GM11168 (cell line): ENCODE measurements at regions not wholly inside any gene's neighbourhood (a gene's known extent, or its start where the extent isn't known, plus 50 kb on each side); places are given as distances from the start of the nearest gene placed in this dataset.
"Not testable (repeated sequence)": the region's sequence is repeated elsewhere in the genome, so short reads cannot be mapped to it uniquely, and the experiment has no call there.

Source experiments
- in situ Hi-C: fragments of 300-500 bp; cut with MboI; formaldehyde crosslinking; loops from one replicate; pipeline ENCODE4 v1.12.0; 2022; ENCODE audit warnings: low sequenced_read_pairs; ENCODE audit not compliant: unreplicated experiment

DNA sequence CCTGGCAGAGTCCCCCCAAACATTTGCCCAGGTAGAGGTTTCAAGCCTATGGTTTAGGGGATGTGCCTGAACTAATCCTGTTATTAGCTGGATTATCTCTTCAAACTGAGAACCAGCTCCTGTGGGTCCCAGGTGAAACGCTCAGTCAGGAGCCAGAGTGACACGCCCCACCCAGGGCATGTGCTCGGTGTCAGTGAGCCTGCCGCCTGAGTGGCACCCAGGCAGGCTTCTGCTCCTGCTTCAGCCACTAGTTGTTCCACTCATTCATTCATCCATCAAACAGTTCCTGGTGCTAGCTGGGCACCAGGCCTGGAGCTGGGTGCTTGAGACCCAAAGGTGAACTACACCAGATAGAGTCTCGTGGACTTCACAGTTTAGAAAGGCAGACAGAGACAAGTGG lies 129.4 kb upstream of the PITX1 start:
- in situ Hi-C loops, result no loop called here

DNA sequence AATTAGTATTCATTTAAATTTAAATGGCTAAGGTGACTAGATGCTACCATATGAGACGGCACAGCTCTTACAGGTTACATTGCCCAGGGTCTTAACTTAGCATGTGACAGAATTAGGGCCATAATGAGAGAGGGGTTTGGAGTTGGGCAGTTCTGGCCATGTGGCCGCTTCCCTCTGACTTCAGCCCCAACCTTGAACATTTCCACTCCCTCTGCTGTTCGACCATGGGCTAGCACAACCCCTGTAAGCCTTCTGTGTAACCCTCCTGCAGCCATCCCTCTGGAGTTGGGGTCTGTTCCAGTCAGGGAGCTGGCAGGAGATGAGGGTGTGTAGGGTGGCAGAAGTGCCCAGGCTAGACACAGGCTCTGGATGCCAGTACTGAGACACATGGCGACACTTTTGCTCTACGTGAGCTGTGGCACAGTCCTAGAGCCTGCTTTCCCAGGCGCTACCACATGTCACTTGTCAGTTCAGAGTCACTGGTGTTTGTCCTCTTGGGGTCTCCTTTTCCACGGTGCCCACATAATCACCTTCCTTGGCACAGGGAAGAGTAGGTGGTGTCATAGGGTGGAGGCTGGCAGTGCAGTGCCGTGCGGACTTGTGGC lies 128.7 kb upstream of the PITX1 start:
- in situ Hi-C loops, result no loop called here

DNA sequence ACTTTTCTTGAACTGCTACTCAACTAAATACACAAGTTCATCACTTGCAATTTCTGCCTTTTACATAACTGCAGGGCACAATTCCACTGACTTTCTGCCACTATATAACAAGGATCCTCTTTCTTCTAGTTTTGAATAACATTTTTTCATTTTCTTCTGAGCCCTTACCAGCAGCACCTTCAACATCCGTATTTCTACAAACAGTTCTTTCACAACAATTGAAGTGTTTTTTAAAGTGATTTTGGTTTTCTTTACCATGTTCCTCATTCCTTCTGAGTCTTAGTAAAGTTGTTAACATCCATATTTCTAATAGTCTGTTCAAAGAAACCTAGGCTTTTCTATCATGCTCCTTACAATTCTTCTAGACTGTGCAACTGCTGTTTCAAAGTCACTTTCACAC lies 127.2 kb upstream of the PITX1 start:
- in situ Hi-C loops, result no loop called here

DNA sequence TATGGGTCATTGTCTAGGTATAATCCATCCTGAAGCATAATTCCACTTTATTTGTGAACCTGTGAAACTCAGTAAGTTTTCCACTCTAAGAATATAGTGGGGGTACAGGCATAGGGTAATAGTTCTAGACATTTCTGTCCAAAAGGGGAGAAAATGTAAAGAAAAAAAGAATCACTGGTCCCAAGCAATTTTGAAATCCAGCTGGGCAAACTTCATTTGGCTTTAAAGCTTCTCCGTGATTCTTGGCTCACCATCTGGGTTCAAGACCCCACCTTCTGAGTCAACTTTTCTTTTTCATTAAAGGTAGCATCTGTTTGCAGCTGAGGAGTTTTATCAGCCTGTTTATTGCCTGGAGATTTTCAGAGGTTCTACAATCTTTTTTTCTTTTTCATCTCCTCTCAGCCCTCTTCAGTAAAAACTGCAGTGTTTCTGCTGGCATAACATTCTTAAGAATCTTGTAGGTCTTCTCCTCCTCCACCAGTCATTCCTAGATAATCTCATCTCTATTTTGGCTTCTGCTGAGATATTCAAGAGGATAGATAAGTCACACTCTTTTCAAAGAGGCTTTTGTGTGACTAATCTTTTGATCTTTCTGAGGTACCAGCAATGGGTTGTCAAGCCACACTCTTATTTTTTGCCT lies 126.1 kb upstream of the PITX1 start:
- in situ Hi-C loops, result no loop called here

DNA sequence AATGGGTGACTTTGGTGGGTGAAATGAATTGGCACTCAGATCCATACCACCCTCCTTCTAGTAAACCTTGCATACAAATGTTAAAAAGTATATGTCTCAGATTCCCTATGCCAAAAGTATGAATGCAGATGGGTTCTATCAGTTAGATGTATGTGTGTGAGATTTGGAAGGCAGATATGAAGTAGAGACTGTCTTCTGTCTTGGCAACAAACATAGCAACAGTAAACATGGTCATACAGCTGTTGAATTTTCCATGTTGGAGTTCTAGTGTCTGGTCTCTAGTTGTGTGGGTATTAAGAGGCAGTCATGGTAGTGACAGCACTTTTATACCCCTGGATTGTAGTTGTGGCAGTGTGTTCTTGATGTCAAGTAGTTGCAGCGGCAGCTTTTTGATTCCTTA lies 125.6 kb upstream of the PITX1 start:
- in situ Hi-C loops, result no loop called here

DNA sequence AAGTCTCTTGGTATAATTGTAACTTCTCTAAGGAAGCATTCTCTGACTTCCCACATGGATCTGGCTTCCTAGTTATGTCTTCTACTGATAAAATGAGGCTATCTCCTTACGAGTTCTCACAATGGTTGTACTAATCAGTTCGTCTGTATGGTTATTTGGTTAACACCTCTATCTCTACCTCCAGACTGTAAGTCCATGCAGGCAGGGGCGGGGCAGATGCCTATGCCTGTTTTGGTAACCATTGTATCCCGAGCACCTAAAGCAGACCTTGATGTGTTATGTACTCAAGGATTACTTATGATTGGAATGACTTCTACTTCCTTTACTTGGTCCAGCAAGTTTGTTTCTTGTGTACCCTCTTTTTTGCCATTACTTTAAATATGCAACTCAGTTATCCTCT lies 125.0 kb upstream of the PITX1 start:
- in situ Hi-C loops, result no loop called here

DNA sequence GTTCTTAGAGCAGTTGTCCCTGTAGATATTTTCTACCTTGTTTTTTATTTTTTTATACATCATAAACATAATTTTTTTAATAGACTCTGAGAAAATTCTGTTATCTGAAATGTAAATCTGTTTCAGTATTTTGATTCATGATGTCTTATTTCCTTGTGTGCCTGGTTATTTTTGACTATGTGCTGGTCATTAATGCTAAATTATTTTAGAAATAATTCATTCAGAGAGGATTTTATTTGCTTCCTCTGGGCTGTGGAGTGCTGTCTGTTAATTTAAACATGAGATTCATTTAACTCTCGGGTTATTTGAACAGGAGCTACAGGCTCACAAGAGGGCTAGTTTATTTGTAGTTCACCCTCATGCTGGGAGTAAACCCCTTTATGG lies 124.3 kb upstream of the PITX1 start:
- in situ Hi-C loops, result no loop called here

DNA sequence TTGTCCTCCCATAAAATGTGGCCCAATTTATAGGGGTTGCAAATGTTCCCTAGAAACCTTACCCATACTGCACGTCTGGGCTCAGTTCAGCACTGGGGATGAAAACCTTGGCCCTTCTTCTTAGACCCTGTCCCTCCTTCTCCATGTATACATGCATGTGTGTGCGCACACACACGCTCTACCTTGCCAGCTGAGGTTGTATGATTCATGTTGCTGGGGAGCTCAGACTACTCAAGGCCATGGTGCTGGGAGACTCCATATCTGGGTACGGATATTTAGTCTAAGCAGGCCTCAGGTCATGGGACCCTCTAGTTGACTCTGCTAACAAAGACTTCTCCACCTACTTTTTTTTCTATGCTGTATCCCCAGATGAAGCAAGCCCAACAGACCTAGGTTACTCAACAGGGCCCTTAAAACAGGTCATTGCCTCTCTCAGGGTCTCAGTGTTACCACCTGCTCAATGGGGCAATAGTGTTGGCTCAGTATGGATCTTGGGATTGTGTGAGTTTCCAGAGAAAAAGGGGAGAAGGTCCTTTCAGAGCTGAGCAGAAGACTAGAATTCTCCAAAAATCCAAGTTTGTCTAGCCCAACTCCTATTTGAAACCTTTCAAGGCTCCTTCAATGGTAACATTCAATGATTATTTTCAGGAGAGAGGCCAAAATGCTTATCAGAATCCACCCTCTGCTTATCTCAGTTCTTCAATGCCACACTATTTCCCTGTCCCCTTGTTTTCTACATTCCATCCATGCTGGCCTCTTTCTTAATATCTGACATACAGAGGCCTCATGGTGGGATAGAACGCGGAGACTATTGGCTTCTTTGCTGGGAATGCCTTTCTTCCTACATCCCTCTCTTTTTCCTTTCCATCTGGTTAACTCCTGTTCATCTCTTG lies 123.6 kb upstream of the PITX1 start:
- in situ Hi-C loops, result no loop called here

DNA sequence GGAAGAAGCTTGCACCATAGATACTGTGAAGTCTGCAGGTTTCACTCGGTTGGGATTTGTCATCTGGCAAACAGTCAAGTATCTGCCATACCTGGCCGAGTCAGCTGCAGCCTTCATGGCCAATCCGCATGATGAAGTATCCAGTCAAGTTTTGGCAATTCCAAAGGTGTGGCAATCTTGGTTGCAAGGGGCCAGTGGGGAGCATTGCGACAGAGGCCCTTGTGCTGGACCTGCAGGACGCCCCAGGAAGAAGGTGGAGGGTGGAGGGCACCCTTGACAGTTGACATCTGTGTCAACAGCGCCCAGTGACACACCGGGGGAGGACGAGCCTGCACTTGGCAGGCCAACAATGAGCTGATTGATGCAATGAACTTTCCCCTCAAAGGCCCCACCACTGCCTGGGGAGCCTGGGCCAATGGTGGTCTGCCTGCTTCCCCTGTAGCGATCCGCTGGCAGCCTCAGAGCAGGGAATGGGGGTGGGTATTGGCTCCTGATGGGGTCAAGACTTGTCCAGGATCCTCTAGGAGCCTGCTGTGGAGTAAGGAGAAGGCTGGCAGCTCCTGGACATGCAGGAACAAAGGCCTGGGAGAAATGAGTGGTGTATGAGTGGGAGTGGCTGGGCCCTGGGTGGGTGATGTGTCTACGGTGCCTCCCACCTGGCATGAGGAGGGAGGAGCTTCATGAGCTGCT lies 122.8 kb upstream of the PITX1 start:
- in situ Hi-C loops, result no loop called here

DNA sequence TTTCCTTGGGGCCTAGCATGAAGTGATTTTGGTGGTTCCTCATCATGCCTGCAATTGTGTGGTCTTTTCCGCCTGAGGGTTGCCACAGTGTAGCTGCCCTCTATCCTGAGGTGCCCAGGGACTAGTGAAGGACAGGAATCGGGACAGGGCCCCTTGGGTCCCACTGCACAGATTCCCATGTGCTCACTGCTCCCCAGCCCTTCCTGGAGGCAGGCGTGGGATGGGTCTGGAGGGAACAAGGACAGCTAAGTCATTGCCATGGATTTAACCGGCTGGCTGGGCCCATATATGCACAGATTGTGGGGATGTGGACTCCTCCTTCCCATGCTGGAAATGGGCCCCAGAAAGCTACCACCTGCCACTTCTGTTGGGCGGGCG lies 122.3 kb upstream of the PITX1 start:
- in situ Hi-C loops, result no loop called here

DNA sequence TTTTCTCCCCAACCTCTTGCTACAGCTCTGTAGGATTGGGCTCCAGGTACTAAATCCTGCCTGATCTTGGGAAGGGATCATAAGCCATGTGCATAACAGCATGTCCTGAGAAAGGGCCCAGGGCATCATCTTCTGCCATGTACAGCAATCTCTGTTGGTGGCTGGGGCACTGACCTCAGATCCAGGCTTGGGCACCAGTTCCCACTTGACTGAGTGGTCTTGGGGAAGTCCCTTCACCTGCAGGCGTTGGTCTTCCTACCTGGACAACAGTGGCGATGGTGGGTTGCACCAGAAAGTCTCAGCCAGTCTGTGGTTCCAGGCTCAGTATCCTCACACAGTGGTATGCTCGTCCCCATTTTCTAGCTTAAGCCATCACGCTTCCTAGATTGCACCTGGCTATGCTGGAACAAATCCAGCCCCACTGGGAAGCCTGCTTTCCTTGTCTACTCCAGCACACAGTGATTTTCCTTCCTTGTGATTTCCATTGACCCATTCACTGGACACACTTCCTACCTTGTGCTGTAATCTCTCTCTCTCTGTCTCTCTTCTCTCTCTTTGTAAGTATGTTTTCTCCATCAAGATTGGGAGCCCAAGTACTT lies 121.7 kb upstream of the PITX1 start:
- in situ Hi-C loops, result no loop called here

DNA sequence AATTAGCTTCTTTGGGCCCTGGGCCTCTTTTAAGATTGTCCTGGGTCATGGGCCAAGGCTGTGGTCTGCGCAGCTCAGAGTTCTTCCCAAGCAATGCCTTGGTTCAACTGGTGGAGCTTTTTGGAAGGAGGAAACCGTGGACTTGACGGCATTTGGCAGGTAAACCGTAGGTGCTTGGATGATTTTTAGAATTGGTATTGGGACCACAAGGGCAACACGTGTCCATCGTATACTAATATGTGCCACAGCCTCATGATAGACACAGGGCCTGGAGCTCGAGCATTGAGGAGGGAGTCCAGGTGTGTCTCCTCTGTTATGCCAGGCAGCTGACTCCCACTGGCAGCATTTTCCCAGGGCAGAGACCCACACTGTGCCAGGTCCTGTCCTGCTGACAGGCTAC lies 120.9 kb upstream of the PITX1 start:
- in situ Hi-C loops, result no loop called here

DNA sequence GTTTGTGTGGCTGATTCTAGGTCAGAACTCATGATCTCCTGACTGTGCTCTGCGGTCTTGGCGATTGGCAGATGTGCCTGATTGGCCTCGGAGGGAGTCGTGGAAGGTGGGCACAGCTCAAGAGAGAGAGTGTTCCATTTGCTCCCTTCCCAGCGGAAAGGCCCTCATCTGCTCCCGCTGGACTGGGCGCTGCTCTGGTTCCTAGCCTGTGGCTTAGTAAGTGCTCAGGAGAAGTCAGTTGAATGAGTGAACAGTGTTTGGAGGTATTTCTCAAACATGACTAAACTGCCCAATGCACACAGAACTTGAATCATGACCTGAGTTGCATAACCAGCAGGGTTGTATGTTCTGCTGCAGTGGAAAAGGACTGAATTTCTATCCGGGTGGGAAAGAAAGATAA lies 120.2 kb upstream of the PITX1 start:
- in situ Hi-C loops, result no loop called here

DNA sequence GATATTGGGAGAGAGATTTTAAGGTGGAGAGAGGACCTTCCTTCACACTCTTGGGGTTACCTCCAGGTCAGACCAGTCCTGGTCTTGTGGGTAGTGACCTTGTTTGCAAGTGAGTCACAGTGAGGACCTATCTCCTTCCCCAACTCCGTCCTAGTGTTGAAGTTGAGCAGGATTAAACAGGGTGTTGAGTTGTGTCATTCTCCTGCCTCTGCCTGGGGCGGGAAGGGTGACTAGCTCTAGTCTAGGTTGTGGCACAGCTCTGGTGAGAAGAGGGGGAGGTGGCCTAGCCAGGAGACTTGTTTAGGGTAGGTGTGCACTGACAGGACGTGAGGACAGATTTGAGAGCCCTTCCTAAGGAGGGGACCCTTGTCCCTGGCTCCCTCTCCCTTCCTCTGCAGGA lies 119.6 kb upstream of the PITX1 start:
- in situ Hi-C loops, result no loop called here

DNA sequence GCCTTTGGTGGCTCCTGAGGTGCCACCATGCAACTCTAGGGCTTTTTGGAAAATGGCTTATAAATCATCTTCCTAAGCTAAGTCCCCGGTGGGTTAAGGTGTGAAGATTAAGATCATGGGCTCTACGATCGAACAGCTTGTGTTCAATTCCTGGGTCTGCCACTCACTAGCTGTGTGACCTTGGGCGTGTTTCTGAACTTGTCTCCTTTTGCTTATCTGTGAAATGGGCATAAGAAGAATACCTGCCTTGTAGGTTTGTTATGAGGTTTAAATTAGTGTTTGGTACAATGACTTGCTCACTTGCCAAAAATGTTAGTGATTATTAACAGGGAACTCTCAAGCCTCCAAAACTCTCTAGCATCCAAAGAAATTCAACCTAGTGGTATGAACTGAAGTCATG lies 119.2 kb upstream of the PITX1 start:
- in situ Hi-C loops, result no loop called here

DNA sequence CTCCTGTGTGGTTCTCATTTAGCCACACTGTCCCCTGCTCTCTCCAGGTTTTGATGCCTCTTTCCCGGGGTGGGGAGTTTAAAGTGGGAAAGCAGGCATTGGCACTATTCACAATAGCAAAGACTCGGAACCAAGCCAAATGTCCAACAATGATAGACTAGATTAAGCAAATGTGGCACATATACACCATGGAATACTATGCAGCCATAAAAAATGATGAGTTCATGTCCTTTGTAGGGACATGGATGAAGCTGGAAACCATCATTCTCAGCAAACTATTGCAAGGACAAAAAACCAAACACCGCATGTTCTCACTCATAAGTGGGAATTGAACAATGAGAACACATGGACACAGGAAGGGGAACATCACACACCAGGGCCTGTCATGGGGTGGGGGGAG lies 117.6 kb upstream of the PITX1 start:
- in situ Hi-C loops, result not testable (repeated sequence)

DNA sequence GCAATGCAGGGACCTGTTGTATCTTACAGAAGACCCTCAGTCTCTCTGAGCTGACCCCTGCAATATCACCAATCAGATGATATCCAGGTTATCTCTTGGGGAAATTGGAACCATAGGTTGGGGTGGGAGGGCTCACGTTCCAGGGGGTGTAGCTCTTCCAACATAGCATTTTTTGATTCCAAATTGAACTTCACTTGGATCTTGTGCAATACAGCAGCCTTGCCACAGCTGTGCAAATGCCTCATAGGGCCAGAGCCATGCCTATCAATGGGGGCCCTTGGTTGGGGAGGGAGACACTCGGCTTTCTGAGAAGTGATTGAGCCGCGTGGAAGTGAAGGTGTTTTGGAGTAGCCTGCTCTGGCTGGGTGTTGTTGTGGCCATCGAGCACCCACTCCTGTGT lies 117.2 kb upstream of the PITX1 start:
- in situ Hi-C loops, result no loop called here

DNA sequence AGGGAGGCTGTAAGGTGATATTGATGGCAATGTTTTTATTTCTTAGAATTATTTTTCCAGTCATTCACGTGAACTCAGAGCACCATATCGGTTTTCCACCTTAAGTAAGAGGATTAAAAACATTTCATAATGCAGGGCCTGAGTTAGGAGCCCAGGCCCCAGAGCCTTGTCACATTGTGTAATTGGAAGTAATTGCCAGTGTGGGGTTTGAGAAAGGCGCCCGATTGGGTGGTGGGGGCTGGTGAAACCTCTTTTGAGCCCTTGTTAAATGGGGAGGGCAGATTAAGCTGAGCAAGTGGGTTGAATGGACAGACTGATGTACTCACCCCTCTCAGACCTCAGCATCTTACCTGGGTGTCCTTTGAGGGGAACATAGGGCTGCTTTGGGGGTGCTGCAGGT lies 116.7 kb upstream of the PITX1 start:
- in situ Hi-C loops, result no loop called here

DNA sequence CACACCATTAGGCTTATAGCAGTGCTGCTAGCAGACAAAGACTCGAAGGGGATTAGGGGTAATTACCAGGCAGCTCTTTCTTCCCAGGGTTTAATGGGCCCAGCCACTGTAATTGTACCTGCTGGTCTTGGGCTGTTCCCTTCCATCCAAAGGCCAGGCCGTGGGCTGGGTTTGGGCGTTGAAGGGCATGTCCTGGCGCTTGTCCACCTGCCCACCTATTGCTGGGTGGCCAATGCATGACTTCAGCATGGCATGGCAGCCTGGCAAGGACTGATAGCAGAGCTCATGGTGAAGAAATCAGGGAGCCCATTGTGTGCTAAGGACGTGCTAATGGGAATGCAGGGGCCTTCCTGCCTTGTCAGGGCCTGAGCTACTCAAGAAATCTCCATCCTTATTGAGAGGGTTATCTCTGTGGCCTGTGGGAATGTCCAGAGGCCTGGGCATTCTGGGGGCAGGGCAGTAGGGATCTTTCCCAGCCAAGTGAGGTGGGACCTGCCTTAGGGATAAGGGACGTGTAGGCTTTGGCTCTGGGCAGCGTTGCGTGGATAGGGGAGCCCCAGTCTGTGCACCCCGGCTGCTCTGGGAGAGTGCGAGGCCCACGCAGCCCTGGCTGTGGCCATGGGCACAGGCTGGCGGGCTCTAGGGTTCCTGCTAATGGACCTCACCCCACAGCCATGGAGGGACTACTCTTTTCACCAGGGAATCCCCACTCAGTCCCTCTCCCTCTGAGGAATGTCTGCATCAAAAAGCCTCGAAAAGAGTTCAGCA lies 116.1 kb upstream of the PITX1 start:
- in situ Hi-C loops, result no loop called here
